ENCODE measurements at regions not wholly inside any gene's neighbourhood (a gene's known extent, or its start where the extent isn't known, plus 50 kb on each side); places are given as distances from the start of the nearest gene placed in this dataset.

GRCh38 chr5:155451106-155451505 is 437.6 kb downstream of the KIF4B start:
- no peaks in the 10 kb centered on the region for H3K9me3 Mint-ChIP-seq (ENCODE audit: low read depth)
- no peak for DNase-seq
- H3K4me1 Mint-ChIP-seq, result no peaks in the 10 kb centered on the region
- no peak overlapping the region for H3K4me3 Mint-ChIP-seq
- H3K27ac Mint-ChIP-seq, result no peak overlapping the region
- CTCF ChIA-PET, result no interaction called here
- no peaks in the 10 kb centered on the region for H3K36me3 Mint-ChIP-seq
- H3K27me3 Mint-ChIP-seq, result no peaks in the 10 kb centered on the region
- ATAC-seq, result no peak

- no peaks in the 10 kb centered on the region for H3K9me3 Mint-ChIP-seq (ENCODE audit: low read depth)
- no peaks in the 10 kb centered on the region for H3K4me1 Mint-ChIP-seq
- ATAC-seq (no peak), DNase-seq (no peak)
- no peak overlapping the region for H3K27ac Mint-ChIP-seq
- H3K36me3 Mint-ChIP-seq, result no peaks in the 10 kb centered on the region
- CTCF ChIA-PET, result no interaction called here
- no peaks in the 10 kb centered on the region for H3K27me3 Mint-ChIP-seq
- H3K4me3 Mint-ChIP-seq, result no peak overlapping the region
These were observed 442.4 kb downstream of the KIF4B start for GRCh38 chr5:155455791-155456514.

GRCh38 chr5:155459889-155460500 is 446.4 kb downstream of the KIF4B start:
- no peaks in the 10 kb centered on the region for H3K9me3 Mint-ChIP-seq (ENCODE audit: low read depth)
- H3K4me1 Mint-ChIP-seq, result no peaks in the 10 kb centered on the region
- no peaks in the 10 kb centered on the region for H3K36me3 Mint-ChIP-seq
- no peak overlapping the region for H3K27ac Mint-ChIP-seq
- no peak overlapping the region for H3K4me3 Mint-ChIP-seq
- CTCF ChIA-PET, result no interaction called here
- H3K27me3 Mint-ChIP-seq, result no peaks in the 10 kb centered on the region
- DNase-seq, result no peak
- ATAC-seq, result no peak

- Mint-ChIP-seq H3K27me3 (no peaks in the 10 kb centered on the region), H3K4me3 (no peak overlapping the region), H3K9me3 (ENCODE audit: low read depth) (no peaks in the 10 kb centered on the region), H3K36me3 (no peaks in the 10 kb centered on the region), H3K27ac (no peak overlapping the region), H3K4me1 (no peaks in the 10 kb centered on the region)
- CTCF ChIA-PET, result no interaction called here
- no peak for ATAC-seq
- DNase-seq, result no peak
These were observed 447.0 kb downstream of the KIF4B start for GRCh38 chr5:155460501-155460931.

GRCh38 chr5:155461304-155461703 is 447.7 kb downstream of the KIF4B start:
- CTCF ChIA-PET, result no interaction called here
- no peak overlapping the region for H3K4me3 Mint-ChIP-seq
- no peaks in the 10 kb centered on the region for H3K9me3 Mint-ChIP-seq (ENCODE audit: low read depth)
- H3K36me3 Mint-ChIP-seq, result no peaks in the 10 kb centered on the region
- H3K27me3 Mint-ChIP-seq, result no peaks in the 10 kb centered on the region
- no peak overlapping the region for H3K27ac Mint-ChIP-seq
- no peak for DNase-seq
- ATAC-seq, result no peak
- H3K4me1 Mint-ChIP-seq, result no peaks in the 10 kb centered on the region

- DNase-seq (no peak), ATAC-seq (no peak)
- Mint-ChIP-seq H3K4me1 (no peaks in the 10 kb centered on the region), H3K4me3 (no peak overlapping the region), H3K36me3 (no peaks in the 10 kb centered on the region), H3K27me3 (no peaks in the 10 kb centered on the region), H3K27ac (no peak overlapping the region), H3K9me3 (ENCODE audit: low read depth) (no peaks in the 10 kb centered on the region)
- CTCF ChIA-PET, result no interaction called here
These were observed 453.3 kb downstream of the KIF4B start for GRCh38 chr5:155466851-155467250.

GRCh38 chr5:155471027-155471426 is 457.5 kb downstream of the KIF4B start:
- H3K27me3 Mint-ChIP-seq, result no peaks in the 10 kb centered on the region

GRCh38 chr5:155472780-155473179 is 459.2 kb downstream of the KIF4B start:
- H3K4me3 Mint-ChIP-seq, result no peak overlapping the region
- DNase-seq (no peak), ATAC-seq (no peak)
- H3K9me3 Mint-ChIP-seq (ENCODE audit: low read depth), result no peaks in the 10 kb centered on the region
- no peaks in the 10 kb centered on the region for H3K4me1 Mint-ChIP-seq
- no peak overlapping the region for H3K27ac Mint-ChIP-seq
- CTCF ChIA-PET, result no interaction called here
- no peaks in the 10 kb centered on the region for H3K27me3 Mint-ChIP-seq
- H3K36me3 Mint-ChIP-seq, result no peaks in the 10 kb centered on the region

More at GRCh38 chr5:155471027-155471426, 457.5 kb downstream of the KIF4B start:
- CTCF ChIA-PET, result interaction anchor here (0.6 kb wide), 1 partner anchor 71 kb away, joined by 3 read pairs; no protein-coding TSS in a partner anchor
- ATAC-seq (no peak), DNase-seq (no peak)
- no peak overlapping the region for H3K27ac Mint-ChIP-seq
- no peaks in the 10 kb centered on the region for H3K36me3 Mint-ChIP-seq
- no peaks in the 10 kb centered on the region for H3K9me3 Mint-ChIP-seq (ENCODE audit: low read depth)
- no peaks in the 10 kb centered on the region for H3K4me1 Mint-ChIP-seq
- H3K4me3 Mint-ChIP-seq, result no peak overlapping the region

GRCh38 chr5:155475318-155475717 is 461.8 kb downstream of the KIF4B start:
- CTCF ChIA-PET, result no interaction called here
- H3K9me3 Mint-ChIP-seq (ENCODE audit: low read depth), result no peaks in the 10 kb centered on the region
- H3K4me3 Mint-ChIP-seq, result no peak overlapping the region
- no peak overlapping the region for H3K27ac Mint-ChIP-seq
- no peaks in the 10 kb centered on the region for H3K36me3 Mint-ChIP-seq
- no peak for DNase-seq
- H3K27me3 Mint-ChIP-seq, result no peaks in the 10 kb centered on the region
- H3K4me1 Mint-ChIP-seq, result no peaks in the 10 kb centered on the region
- no peak for ATAC-seq

- DNase-seq, result no peak
These were observed 467.2 kb downstream of the KIF4B start for GRCh38 chr5:155480731-155481131.

GRCh38 chr5:155481182-155481581 is 467.6 kb downstream of the KIF4B start:
- no peaks in the 10 kb centered on the region for H3K36me3 Mint-ChIP-seq
- no peak overlapping the region for H3K27ac Mint-ChIP-seq

More at GRCh38 chr5:155480731-155481131, 467.2 kb downstream of the KIF4B start:
- no peak for ATAC-seq
- H3K4me3 Mint-ChIP-seq, result no peak overlapping the region
- H3K27me3 Mint-ChIP-seq, result no peaks in the 10 kb centered on the region
- H3K36me3 Mint-ChIP-seq, result no peaks in the 10 kb centered on the region
- H3K27ac Mint-ChIP-seq, result no peak overlapping the region
- H3K4me1 Mint-ChIP-seq, result no peaks in the 10 kb centered on the region
- H3K9me3 Mint-ChIP-seq (ENCODE audit: low read depth), result no peaks in the 10 kb centered on the region
- CTCF ChIA-PET, result no interaction called here

GRCh38 chr5:155482428-155482827 is 468.9 kb downstream of the KIF4B start:
- no peak overlapping the region for H3K27ac Mint-ChIP-seq
- H3K4me1 Mint-ChIP-seq, result no peaks in the 10 kb centered on the region
- CTCF ChIA-PET, result no interaction called here
- H3K4me3 Mint-ChIP-seq, result no peak overlapping the region
- no peaks in the 10 kb centered on the region for H3K36me3 Mint-ChIP-seq
- H3K27me3 Mint-ChIP-seq, result no peaks in the 10 kb centered on the region
- H3K9me3 Mint-ChIP-seq (ENCODE audit: low read depth), result no peaks in the 10 kb centered on the region
- DNase-seq (no peak), ATAC-seq (no peak)

More at GRCh38 chr5:155481182-155481581, 467.6 kb downstream of the KIF4B start:
- Mint-ChIP-seq H3K4me3 (no peak overlapping the region), H3K27me3 (no peaks in the 10 kb centered on the region), H3K9me3 (ENCODE audit: low read depth) (no peaks in the 10 kb centered on the region), H3K4me1 (no peaks in the 10 kb centered on the region)
- CTCF ChIA-PET, result no interaction called here
- no peak for ATAC-seq
- no peak for DNase-seq

GRCh38 chr5:155485386-155485785 is 471.8 kb downstream of the KIF4B start:
- no peak for DNase-seq
- H3K27me3 Mint-ChIP-seq, result peaks cover 2% of the 10 kb centered on the region
- no peaks in the 10 kb centered on the region for H3K36me3 Mint-ChIP-seq
- no peaks in the 10 kb centered on the region for H3K9me3 Mint-ChIP-seq (ENCODE audit: low read depth)
- no peak overlapping the region for H3K4me3 Mint-ChIP-seq
- no peak overlapping the region for H3K27ac Mint-ChIP-seq
- H3K4me1 Mint-ChIP-seq, result no peaks in the 10 kb centered on the region
- CTCF ChIA-PET, result no interaction called here
- ATAC-seq, result no peak

- Mint-ChIP-seq H3K36me3 (no peaks in the 10 kb centered on the region), H3K27ac (no peak overlapping the region), H3K9me3 (ENCODE audit: low read depth) (no peaks in the 10 kb centered on the region), H3K4me3 (no peak overlapping the region), H3K4me1 (no peaks in the 10 kb centered on the region), H3K27me3 (peaks cover 2% of the 10 kb centered on the region)
- ATAC-seq, result no peak
- CTCF ChIA-PET, result no interaction called here
- DNase-seq, result no peak
These were observed 476.4 kb downstream of the KIF4B start for GRCh38 chr5:155489949-155490348.
